CD14-positive monocyte (primary cell): ENCODE measurements at regions not wholly inside any gene's neighbourhood (a gene's known extent, or its start where the extent isn't known, plus 50 kb on each side); places are given as distances from the start of the nearest gene placed in this dataset.

Experiments used
- DNase-seq, 3 donors: peaks; one replicate each; pipeline ENCODE4 v3.0.0-alpha.2; 2011 to 2022
- H2AFZ ChIP-seq: 2 replicates; pipeline ENCODE4 v1.6.0; 2012; ENCODE audit warnings: mild to moderate bottlenecking, low read depth, low read length, inconsistent platforms; ENCODE audit not compliant: insufficient read depth, poor library complexity, severe bottlenecking
- H3K27ac ChIP-seq, 2 donors: 1 replicate in 1 of 2; 2 replicates in 1 of 2; pipeline ENCODE4 v1.5.1; 2012 to 2013; ENCODE audit warnings: low read length in 2 of 2, control low read depth in 1 of 2, inconsistent platforms in 1 of 2, low read depth in 1 of 2, mild to moderate bottlenecking in 1 of 2
- H3K27me3 ChIP-seq, 2 donors: one replicate each; pipeline versions ENCODE4 v1.6.0 to v1.6.1; 2011 to 2013; ENCODE audit warnings: low read length in 2 of 2; ENCODE audit not compliant: control insufficient read depth in 2 of 2, insufficient read depth in 2 of 2
- H3K36me3 ChIP-seq, 2 donors: replicated peaks in 1 of 2; 1 replicate in 1 of 2; 2 replicates in 1 of 2; pipeline versions ENCODE4 v1.5.1 to v1.6.1; 2012 to 2013; ENCODE audit warnings: low read length in 2 of 2, control low read depth in 1 of 2, inconsistent platforms in 1 of 2, mild to moderate bottlenecking in 1 of 2; ENCODE audit not compliant: insufficient read depth in 2 of 2, control insufficient read depth in 1 of 2
- H3K4me1 ChIP-seq, 2 donors: 1 replicate in 1 of 2; 2 replicates in 1 of 2; pipeline versions ENCODE4 v1.5.1 to v1.6.1; 2012 to 2013; ENCODE audit warnings: low read length in 2 of 2, control low read depth in 1 of 2, inconsistent platforms in 1 of 2, mild to moderate bottlenecking in 1 of 2, moderate library complexity in 1 of 2; ENCODE audit not compliant: insufficient read depth in 2 of 2, control insufficient read depth in 1 of 2
- H3K4me2 ChIP-seq: replicated peaks from 2 replicates; pipeline ENCODE3; 2012; ENCODE audit warnings: low read length, moderate library complexity, mild to moderate bottlenecking; ENCODE audit not compliant: poor library complexity, severe bottlenecking; ENCODE audit errors: extremely low read depth
- H3K4me3 ChIP-seq, 3 experiments: fragments of 200-600 bp in 1 of 3; sonication (generic) in 1 of 3; replicated peaks in 1 of 3; 1 replicate in 2 of 3; 2 replicates in 1 of 3; pipeline ENCODE4 v1.5.1; 2011 to 2013; ENCODE audit warnings: low read length in 3 of 3, mild to moderate bottlenecking in 3 of 3, control low read depth in 2 of 3, low read depth in 2 of 3, inconsistent platforms in 1 of 3, moderate library complexity in 1 of 3
- H3K79me2 ChIP-seq: 2 replicates; pipeline ENCODE4 v1.6.0; 2012; ENCODE audit warnings: mild to moderate bottlenecking, control low read depth, inconsistent platforms, low read length, moderate library complexity; ENCODE audit not compliant: insufficient read depth
- H3K9ac ChIP-seq: 2 replicates; pipeline ENCODE4 v1.6.0; 2017; ENCODE audit warnings: low read length, mild to moderate bottlenecking; ENCODE audit not compliant: insufficient read depth, poor library complexity, severe bottlenecking
- H3K9me3 ChIP-seq, 2 donors: replicated peaks in 1 of 2; 1 replicate in 1 of 2; 2 replicates in 1 of 2; pipeline versions ENCODE4 v1.5.1 to v1.6.1; 2012 to 2013; ENCODE audit warnings: low read length in 2 of 2, control low read depth in 1 of 2; ENCODE audit not compliant: control insufficient read depth in 1 of 2, insufficient read depth in 1 of 2
- H4K20me1 ChIP-seq: 2 replicates; pipeline ENCODE4 v1.6.0; 2012; ENCODE audit warnings: mild to moderate bottlenecking, low read length, control low read depth, moderate library complexity; ENCODE audit not compliant: insufficient read depth
- H3K27ac Mint-ChIP-seq, 7 donors: one replicate each; pipeline ENCODE4 v1.8.0; 2020; ENCODE audit warnings: mild to moderate bottlenecking in 7 of 7, mixed read lengths in 7 of 7, moderate library complexity in 6 of 7, inconsistent platforms in 2 of 7
- H3K27me3 Mint-ChIP-seq, 3 donors: one replicate each; pipeline ENCODE4 v1.8.0; 2021 to 2022; ENCODE audit warnings: low read depth in 3 of 3, mild to moderate bottlenecking in 3 of 3, mixed read lengths in 3 of 3, moderate library complexity in 3 of 3, inconsistent platforms in 1 of 3
- H3K36me3 Mint-ChIP-seq, 2 donors: one replicate each; pipeline ENCODE4 v1.8.0; 2020; ENCODE audit warnings: mixed read lengths in 2 of 2, inconsistent platforms in 1 of 2, mild to moderate bottlenecking in 1 of 2
- H3K4me1 Mint-ChIP-seq: one replicate; pipeline ENCODE4 v1.8.0; 2020; ENCODE audit warnings: mild to moderate bottlenecking, mixed read lengths
- H3K4me3 Mint-ChIP-seq, 2 donors: one replicate each; pipeline ENCODE4 v1.8.0; 2020; ENCODE audit warnings: mild to moderate bottlenecking in 2 of 2, mixed read lengths in 2 of 2, moderate library complexity in 1 of 2
- H3K9me3 Mint-ChIP-seq, 7 donors: one replicate each; pipeline ENCODE4 v1.8.0; 2020 to 2022; ENCODE audit warnings: mixed read lengths in 7 of 7, mild to moderate bottlenecking in 6 of 7, moderate library complexity in 6 of 7, inconsistent platforms in 2 of 7
- WGBS: methylation state at CpG from one replicate; pipeline ENCODE4 v1.1.5; 2013; ENCODE audit warnings: missing lambda C conversion rate; ENCODE audit not compliant: insufficient coverage; 5-methylcytosine and 5-hydroxymethylcytosine counted together
- intact Hi-C, 2 donors: fragments of 100-400 bp; cut with micrococcal nuclease; formaldehyde crosslinking; loops; one replicate each; pipeline versions ENCODE4 v1.15.0 to v1.15.1; 2023
- TF ChIP-seq, protein P1 (sequence below): fragments of 200-600 bp; IDR thresholded peaks from one replicate; pipeline ENCODE4 v1.8.0; 2022; ENCODE audit warnings: antibody characterized with exemption, mild to moderate bottlenecking

DNA sequence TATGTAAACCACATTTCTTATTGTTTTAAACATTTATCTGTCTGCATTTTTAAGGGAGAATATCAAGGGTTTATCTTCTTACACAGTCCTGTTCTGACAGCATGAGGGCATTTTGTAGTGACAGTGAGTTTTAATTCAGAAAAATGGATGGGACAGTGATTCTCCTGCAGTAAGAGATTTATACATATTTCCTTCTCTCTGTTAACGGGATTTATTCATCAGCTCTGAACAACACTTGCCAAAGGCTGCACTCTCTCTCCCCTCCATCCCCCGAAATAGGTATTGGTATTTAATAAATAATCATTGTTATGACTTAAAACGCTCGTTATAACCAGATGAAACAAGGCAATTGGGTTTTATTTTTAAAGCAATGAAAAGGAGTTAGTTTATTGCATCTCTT, 410.9 kb downstream of the STIM2 start:
- Histone ChIP-seq H3K4me2 (no peak overlapping the region), H3K27me3 (no peaks in the 10 kb centered on the region), H2AFZ (no peak overlapping the region), H3K9ac (no peak overlapping the region), H3K36me3 (no peaks in the 10 kb centered on the region), H3K4me1 (no peaks in the 10 kb centered on the region), H3K79me2 (no peaks in the 10 kb centered on the region), H3K4me3 (no peak overlapping the region), H3K9me3 (no peaks in the 10 kb centered on the region), H4K20me1 (no peaks in the 10 kb centered on the region), H3K27ac (no peak overlapping the region)
- H3K36me3 Mint-ChIP-seq, result no peaks in the 10 kb centered on the region
- TF ChIP-seq, protein P1, sequence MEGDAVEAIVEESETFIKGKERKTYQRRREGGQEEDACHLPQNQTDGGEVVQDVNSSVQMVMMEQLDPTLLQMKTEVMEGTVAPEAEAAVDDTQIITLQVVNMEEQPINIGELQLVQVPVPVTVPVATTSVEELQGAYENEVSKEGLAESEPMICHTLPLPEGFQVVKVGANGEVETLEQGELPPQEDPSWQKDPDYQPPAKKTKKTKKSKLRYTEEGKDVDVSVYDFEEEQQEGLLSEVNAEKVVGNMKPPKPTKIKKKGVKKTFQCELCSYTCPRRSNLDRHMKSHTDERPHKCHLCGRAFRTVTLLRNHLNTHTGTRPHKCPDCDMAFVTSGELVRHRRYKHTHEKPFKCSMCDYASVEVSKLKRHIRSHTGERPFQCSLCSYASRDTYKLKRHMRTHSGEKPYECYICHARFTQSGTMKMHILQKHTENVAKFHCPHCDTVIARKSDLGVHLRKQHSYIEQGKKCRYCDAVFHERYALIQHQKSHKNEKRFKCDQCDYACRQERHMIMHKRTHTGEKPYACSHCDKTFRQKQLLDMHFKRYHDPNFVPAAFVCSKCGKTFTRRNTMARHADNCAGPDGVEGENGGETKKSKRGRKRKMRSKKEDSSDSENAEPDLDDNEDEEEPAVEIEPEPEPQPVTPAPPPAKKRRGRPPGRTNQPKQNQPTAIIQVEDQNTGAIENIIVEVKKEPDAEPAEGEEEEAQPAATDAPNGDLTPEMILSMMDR, result no peak
- H3K9me3 Mint-ChIP-seq, result peaks cover 0 to 2% (median 0%) of the 10 kb centered on the region in 7 donors
- H3K27ac Mint-ChIP-seq, result no peak overlapping the region
- no peaks in the 10 kb centered on the region for H3K4me1 Mint-ChIP-seq
- no peak overlapping the region for H3K4me3 Mint-ChIP-seq
- intact Hi-C loops, result no loop called here
- H3K27me3 Mint-ChIP-seq, result no peaks in the 10 kb centered on the region
- DNase-seq, result no peak
- no CpG with 5 or more reads among the region's 4 CpGs for WGBS

DNA sequence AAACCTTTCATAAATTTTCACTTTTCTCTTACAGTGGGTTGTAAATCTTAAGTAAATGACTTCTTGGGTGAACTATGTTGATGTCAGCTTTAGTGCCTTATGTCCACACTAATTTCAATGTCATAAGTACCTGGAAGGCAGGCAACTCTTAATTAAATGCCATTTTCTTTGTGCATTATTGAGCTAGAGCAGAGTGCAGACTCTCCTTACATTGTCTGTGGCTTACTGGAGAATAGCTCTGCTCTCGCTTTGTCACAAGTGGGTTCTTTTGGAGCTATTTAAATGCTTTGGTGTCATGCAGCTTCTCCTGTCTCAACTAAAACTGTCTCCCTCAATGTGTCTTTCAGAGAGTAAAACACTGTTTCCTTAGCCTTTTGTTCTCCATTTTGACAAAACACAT, 411.6 kb downstream of the STIM2 start:
- no CpG with 5 or more reads among the region's 1 CpG for WGBS

More for the DNA sequence above, 411.6 kb downstream of the STIM2 start:
- no peak overlapping the region for H3K9ac ChIP-seq
- H3K4me1 ChIP-seq, result no peaks in the 10 kb centered on the region
- no peaks in the 10 kb centered on the region for H3K27me3 Mint-ChIP-seq
- intact Hi-C loops, result no loop called here
- H3K36me3 ChIP-seq, result no peaks in the 10 kb centered on the region
- no peak overlapping the region for H3K27ac ChIP-seq
- TF ChIP-seq, protein P1, result no peak
- H3K27ac Mint-ChIP-seq, result no peak overlapping the region
- H3K36me3 Mint-ChIP-seq, result no peaks in the 10 kb centered on the region
- no peaks in the 10 kb centered on the region for H3K9me3 ChIP-seq
- H2AFZ ChIP-seq, result no peak overlapping the region
- no peak overlapping the region for H3K4me3 Mint-ChIP-seq
- peaks cover 0 to 2% (median 0%) of the 10 kb centered on the region in 7 donors for H3K9me3 Mint-ChIP-seq
- DNase-seq, result no peak
- H3K79me2 ChIP-seq, result no peaks in the 10 kb centered on the region
- no peaks in the 10 kb centered on the region for H3K4me1 Mint-ChIP-seq
- no peak overlapping the region for H3K4me2 ChIP-seq
- H4K20me1 ChIP-seq, result no peaks in the 10 kb centered on the region
- H3K4me3 ChIP-seq, result no peak overlapping the region
- H3K27me3 ChIP-seq, result no peaks in the 10 kb centered on the region
